CD14-positive monocyte (primary cell): ENCODE measurements at regions not wholly inside any gene's neighbourhood (a gene's known extent, or its start where the extent isn't known, plus 50 kb on each side); places are given as distances from the start of the nearest gene placed in this dataset.
A peak's percentile ranks its signal among the peaks of the same experiment; 100 is the strongest.
"Not testable (repeated sequence)": the region's sequence is repeated elsewhere in the genome, so short reads cannot be mapped to it uniquely, and the experiment has no call there.

Experiments used
- DNase-seq, 3 donors: peaks; one replicate each; pipeline ENCODE4 v3.0.0-alpha.2; 2011 to 2022
- H2AFZ ChIP-seq: 2 replicates; pipeline ENCODE4 v1.6.0; 2012; ENCODE audit warnings: mild to moderate bottlenecking, low read depth, low read length, inconsistent platforms; ENCODE audit not compliant: insufficient read depth, poor library complexity, severe bottlenecking
- H3K27ac ChIP-seq, 2 donors: 1 replicate in 1 of 2; 2 replicates in 1 of 2; pipeline ENCODE4 v1.5.1; 2012 to 2013; ENCODE audit warnings: low read length in 2 of 2, control low read depth in 1 of 2, inconsistent platforms in 1 of 2, low read depth in 1 of 2, mild to moderate bottlenecking in 1 of 2
- H3K27me3 ChIP-seq, 2 donors: one replicate each; pipeline versions ENCODE4 v1.6.0 to v1.6.1; 2011 to 2013; ENCODE audit warnings: low read length in 2 of 2; ENCODE audit not compliant: control insufficient read depth in 2 of 2, insufficient read depth in 2 of 2
- H3K36me3 ChIP-seq, 2 donors: replicated peaks in 1 of 2; 1 replicate in 1 of 2; 2 replicates in 1 of 2; pipeline versions ENCODE4 v1.5.1 to v1.6.1; 2012 to 2013; ENCODE audit warnings: low read length in 2 of 2, control low read depth in 1 of 2, inconsistent platforms in 1 of 2, mild to moderate bottlenecking in 1 of 2; ENCODE audit not compliant: insufficient read depth in 2 of 2, control insufficient read depth in 1 of 2
- H3K4me1 ChIP-seq, 2 donors: 1 replicate in 1 of 2; 2 replicates in 1 of 2; pipeline versions ENCODE4 v1.5.1 to v1.6.1; 2012 to 2013; ENCODE audit warnings: low read length in 2 of 2, control low read depth in 1 of 2, inconsistent platforms in 1 of 2, mild to moderate bottlenecking in 1 of 2, moderate library complexity in 1 of 2; ENCODE audit not compliant: insufficient read depth in 2 of 2, control insufficient read depth in 1 of 2
- H3K4me2 ChIP-seq: replicated peaks from 2 replicates; pipeline ENCODE3; 2012; ENCODE audit warnings: low read length, moderate library complexity, mild to moderate bottlenecking; ENCODE audit not compliant: poor library complexity, severe bottlenecking; ENCODE audit errors: extremely low read depth
- H3K4me3 ChIP-seq, 3 experiments: fragments of 200-600 bp in 1 of 3; sonication (generic) in 1 of 3; replicated peaks in 1 of 3; 1 replicate in 2 of 3; 2 replicates in 1 of 3; pipeline ENCODE4 v1.5.1; 2011 to 2013; ENCODE audit warnings: low read length in 3 of 3, mild to moderate bottlenecking in 3 of 3, control low read depth in 2 of 3, low read depth in 2 of 3, inconsistent platforms in 1 of 3, moderate library complexity in 1 of 3
- H3K79me2 ChIP-seq: 2 replicates; pipeline ENCODE4 v1.6.0; 2012; ENCODE audit warnings: mild to moderate bottlenecking, control low read depth, inconsistent platforms, low read length, moderate library complexity; ENCODE audit not compliant: insufficient read depth
- H3K9ac ChIP-seq: 2 replicates; pipeline ENCODE4 v1.6.0; 2017; ENCODE audit warnings: low read length, mild to moderate bottlenecking; ENCODE audit not compliant: insufficient read depth, poor library complexity, severe bottlenecking
- H3K9me3 ChIP-seq, 2 donors: replicated peaks in 1 of 2; 1 replicate in 1 of 2; 2 replicates in 1 of 2; pipeline versions ENCODE4 v1.5.1 to v1.6.1; 2012 to 2013; ENCODE audit warnings: low read length in 2 of 2, control low read depth in 1 of 2; ENCODE audit not compliant: control insufficient read depth in 1 of 2, insufficient read depth in 1 of 2
- H4K20me1 ChIP-seq: 2 replicates; pipeline ENCODE4 v1.6.0; 2012; ENCODE audit warnings: mild to moderate bottlenecking, low read length, control low read depth, moderate library complexity; ENCODE audit not compliant: insufficient read depth
- H3K27ac Mint-ChIP-seq, 7 donors: one replicate each; pipeline ENCODE4 v1.8.0; 2020; ENCODE audit warnings: mild to moderate bottlenecking in 7 of 7, mixed read lengths in 7 of 7, moderate library complexity in 6 of 7, inconsistent platforms in 2 of 7
- H3K27me3 Mint-ChIP-seq, 3 donors: one replicate each; pipeline ENCODE4 v1.8.0; 2021 to 2022; ENCODE audit warnings: low read depth in 3 of 3, mild to moderate bottlenecking in 3 of 3, mixed read lengths in 3 of 3, moderate library complexity in 3 of 3, inconsistent platforms in 1 of 3
- H3K36me3 Mint-ChIP-seq, 2 donors: one replicate each; pipeline ENCODE4 v1.8.0; 2020; ENCODE audit warnings: mixed read lengths in 2 of 2, inconsistent platforms in 1 of 2, mild to moderate bottlenecking in 1 of 2
- H3K4me1 Mint-ChIP-seq: one replicate; pipeline ENCODE4 v1.8.0; 2020; ENCODE audit warnings: mild to moderate bottlenecking, mixed read lengths
- H3K4me3 Mint-ChIP-seq, 2 donors: one replicate each; pipeline ENCODE4 v1.8.0; 2020; ENCODE audit warnings: mild to moderate bottlenecking in 2 of 2, mixed read lengths in 2 of 2, moderate library complexity in 1 of 2
- H3K9me3 Mint-ChIP-seq, 7 donors: one replicate each; pipeline ENCODE4 v1.8.0; 2020 to 2022; ENCODE audit warnings: mixed read lengths in 7 of 7, mild to moderate bottlenecking in 6 of 7, moderate library complexity in 6 of 7, inconsistent platforms in 2 of 7
- WGBS: methylation state at CpG from one replicate; pipeline ENCODE4 v1.1.5; 2013; ENCODE audit warnings: missing lambda C conversion rate; ENCODE audit not compliant: insufficient coverage; 5-methylcytosine and 5-hydroxymethylcytosine counted together
- intact Hi-C, 2 donors: fragments of 100-400 bp; cut with micrococcal nuclease; formaldehyde crosslinking; loops; one replicate each; pipeline versions ENCODE4 v1.15.0 to v1.15.1; 2023

GRCh38 chr2:113571482-113572068, 55.5 kb upstream of the RABL2A start:
- H3K4me3 Mint-ChIP-seq = peak overlapping the region; percentile 9 to 39
- H3K36me3 Mint-ChIP-seq, H3K4me3 ChIP-seq, H3K4me2 ChIP-seq, H2AFZ ChIP-seq, H3K9me3 Mint-ChIP-seq, H3K9ac ChIP-seq, H3K36me3 ChIP-seq, intact Hi-C loops, H3K79me2 ChIP-seq, H3K27me3 ChIP-seq, H3K9me3 ChIP-seq, H4K20me1 ChIP-seq, H3K27me3 Mint-ChIP-seq: not testable (repeated sequence)
- Histone ChIP-seq H3K27ac (peak overlapping the region; percentile 13 to 16), H3K4me1 (peaks cover 18 to 19% of the 10 kb centered on the region in 2 donors)
- DNase-seq = peak in 2 of 3 donors; percentile 21 to 28
- peaks cover 35% of the 10 kb centered on the region for H3K4me1 Mint-ChIP-seq
- peak overlapping the region in 5 of 7 donors; percentile 32 to 86 (median 64) for H3K27ac Mint-ChIP-seq
- WGBS = no CpG with 5 or more reads among the region's 6 CpGs

GRCh38 chr2:113575721-113576120, 51.3 kb upstream of the RABL2A start:
- H3K4me1 ChIP-seq = peaks cover 10 to 11% of the 10 kb centered on the region in 2 donors
- H3K4me3 Mint-ChIP-seq, DNase-seq, H3K27me3 Mint-ChIP-seq, H3K27me3 ChIP-seq, H3K9ac ChIP-seq, H2AFZ ChIP-seq, intact Hi-C loops, H3K9me3 ChIP-seq, H3K36me3 Mint-ChIP-seq, H3K4me3 ChIP-seq, H3K27ac ChIP-seq, H3K4me2 ChIP-seq, H3K9me3 Mint-ChIP-seq, H3K36me3 ChIP-seq, H4K20me1 ChIP-seq, H3K79me2 ChIP-seq, H3K27ac Mint-ChIP-seq: not testable (repeated sequence)
- H3K4me1 Mint-ChIP-seq = peaks cover 23% of the 10 kb centered on the region
- WGBS = no CpG with 5 or more reads among the region's 4 CpGs

- H4K20me1 ChIP-seq, H3K27ac ChIP-seq, H3K9ac ChIP-seq, H3K36me3 ChIP-seq, H2AFZ ChIP-seq, H3K4me2 ChIP-seq, H3K36me3 Mint-ChIP-seq, intact Hi-C loops, H3K27me3 ChIP-seq, H3K27me3 Mint-ChIP-seq, H3K79me2 ChIP-seq, H3K9me3 Mint-ChIP-seq, H3K9me3 ChIP-seq, DNase-seq, H3K4me3 ChIP-seq: not testable (repeated sequence)
- Mint-ChIP-seq H3K27ac (peak overlapping the region in 1 of 7 donors; percentile 73), H3K4me3 (peak overlapping the region in 1 of 2 donors; percentile 3), H3K4me1 (peaks cover 18% of the 10 kb centered on the region)
- 88% methylated on average over 7 of the region's 8 CpGs for WGBS
- peaks cover 8 to 11% of the 10 kb centered on the region in 2 donors for H3K4me1 ChIP-seq
Measured at GRCh38 chr2:113576353-113576752, 50.7 kb upstream of the RABL2A start.
